ENCODE measurements at regions not wholly inside any gene's neighbourhood (a gene's known extent, or its start where the extent isn't known, plus 50 kb on each side); places are given as distances from the start of the nearest gene placed in this dataset.

GRCh38 chr11:91326280-91326679, 898.3 kb upstream of the FAT3 start:
- H3K9me3 ChIP-seq (replicated peaks; ENCODE audit: control insufficient read depth, insufficient read depth, low read length) = peaks cover 3% of the 10 kb centered on the region
- CTCF ChIA-PET = no interaction called here
- intact Hi-C loops (cut with micrococcal nuclease) = no loop called here

GRCh38 chr11:91314521-91314920, 910.1 kb upstream of the FAT3 start:
- H3K27ac ChIP-seq (ENCODE audit: insufficient read depth, low read depth, low read length) = no peak overlapping the region
- no peak for TF ChIP-seq POLR2A (IDR thresholded peaks at IDR 0.05; ENCODE audit: low read depth, low read length)
- TF ChIP-seq CTCF (IDR thresholded peaks at IDR 0.05; ENCODE audit: extremely low read depth in 1 of 2, insufficient read depth in 1 of 2, low read depth in 1 of 2, low read length in 2 of 2) = no peak
- TF ChIP-seq JUN (IDR thresholded peaks at IDR 0.05; ENCODE audit: borderline replicate concordance, insufficient read depth, insufficient read length, low read depth) = no peak
- TF ChIP-seq MAX (IDR thresholded peaks at IDR 0.05; ENCODE audit: insufficient read depth, insufficient read length) = no peak
- TF ChIP-seq GATA2 (IDR thresholded peaks at IDR 0.05; ENCODE audit: insufficient read depth, insufficient read length, low read depth, low read length) = no peak
- TF ChIP-seq MYC (IDR thresholded peaks at IDR 0.05; ENCODE audit: low read depth, low read length) = no peak
- no peak for TF ChIP-seq EZH2 (IDR thresholded peaks at IDR 0.05; ENCODE audit: borderline replicate concordance, low read depth, low read length, severe bottlenecking)
- TF ChIP-seq POLR2AphosphoS5 (IDR thresholded peaks at IDR 0.05; ENCODE audit: insufficient read depth, low read depth, low read length) = no peak
- TF ChIP-seq FOS (IDR thresholded peaks at IDR 0.05; ENCODE audit: borderline replicate concordance, insufficient read depth, low read length) = no peak
- POLR2A ChIA-PET = no interaction called here
- no TSS peak for BruUV-seq (replicated peaks)
- dilution Hi-C loops (cut with MboI; ENCODE audit: extremely low pct_ligation_motif_present, low sequenced_read_pairs) = no loop called here
- intact Hi-C loops (cut with micrococcal nuclease) = no loop called here
- no peaks in the 10 kb centered on the region for H3K4me1 ChIP-seq (ENCODE audit: control insufficient read depth, extremely low read depth, insufficient read depth, low read length)
- H4K20me1 ChIP-seq (replicated peaks; ENCODE audit: control insufficient read depth, extremely low read depth, insufficient read depth, low read length) = no peaks in the 10 kb centered on the region
- no peak for DNase-seq (ENCODE audit: low read depth, low spot score)
- no peak for FAIRE-seq
- H3K79me2 ChIP-seq (ENCODE audit: control insufficient read depth, insufficient read depth, low read length) = no peaks in the 10 kb centered on the region
- H3K36me3 ChIP-seq (ENCODE audit: control insufficient read depth in 2 of 2, extremely low read depth in 1 of 2, insufficient read depth in 2 of 2, low read length in 2 of 2) = no peaks in the 10 kb centered on the region
- no peak overlapping the region for H3K4me3 ChIP-seq (replicated peaks in 1 of 3; ENCODE audit: insufficient read depth in 1 of 3, low read depth in 1 of 3, low read length in 3 of 3)
- H3K4me2 ChIP-seq (ENCODE audit: insufficient read depth, low read length) = no peak overlapping the region
- no peaks in the 10 kb centered on the region for H3K9me1 ChIP-seq (replicated peaks; ENCODE audit: control insufficient read depth, extremely low read depth, insufficient read depth, low read length)
- H3K9me3 ChIP-seq (replicated peaks; ENCODE audit: control insufficient read depth, insufficient read depth, low read length) = no peaks in the 10 kb centered on the region
- H3K27me3 ChIP-seq (ENCODE audit: control insufficient read depth in 2 of 2, insufficient read depth in 2 of 2, low read length in 2 of 2) = no peaks in the 10 kb centered on the region
- no peak overlapping the region for H2AFZ ChIP-seq (ENCODE audit: low read depth, low read length)
- no peak overlapping the region for H3K9ac ChIP-seq (replicated peaks; ENCODE audit: extremely low read depth, insufficient read depth, low read length)
- CTCF ChIA-PET = no interaction called here

More at GRCh38 chr11:91326280-91326679, 898.3 kb upstream of the FAT3 start:
- dilution Hi-C loops (cut with MboI; ENCODE audit: extremely low pct_ligation_motif_present, low sequenced_read_pairs) = no loop called here
- POLR2A ChIA-PET = no interaction called here
- FAIRE-seq = no peak
- Histone ChIP-seq H3K4me2 (ENCODE audit: insufficient read depth, low read length) (no peak overlapping the region), H3K79me2 (ENCODE audit: control insufficient read depth, insufficient read depth, low read length) (no peaks in the 10 kb centered on the region), H3K4me3 (replicated peaks in 1 of 3; ENCODE audit: insufficient read depth in 1 of 3, low read depth in 1 of 3, low read length in 3 of 3) (no peak overlapping the region), H3K9ac (replicated peaks; ENCODE audit: extremely low read depth, insufficient read depth, low read length) (no peak overlapping the region), H3K4me1 (ENCODE audit: control insufficient read depth, extremely low read depth, insufficient read depth, low read length) (no peaks in the 10 kb centered on the region), H4K20me1 (replicated peaks; ENCODE audit: control insufficient read depth, extremely low read depth, insufficient read depth, low read length) (no peaks in the 10 kb centered on the region), H2AFZ (ENCODE audit: low read depth, low read length) (no peak overlapping the region), H3K36me3 (ENCODE audit: control insufficient read depth in 2 of 2, extremely low read depth in 1 of 2, insufficient read depth in 2 of 2, low read length in 2 of 2) (no peaks in the 10 kb centered on the region), H3K27me3 (ENCODE audit: control insufficient read depth in 2 of 2, insufficient read depth in 2 of 2, low read length in 2 of 2) (no peaks in the 10 kb centered on the region), H3K27ac (ENCODE audit: insufficient read depth, low read depth, low read length) (no peak overlapping the region), H3K9me1 (replicated peaks; ENCODE audit: control insufficient read depth, extremely low read depth, insufficient read depth, low read length) (no peaks in the 10 kb centered on the region)
- DNase-seq (ENCODE audit: low read depth, low spot score) = no peak
- no TSS peak for BruUV-seq (replicated peaks)
- TF ChIP-seq FOS (IDR thresholded peaks at IDR 0.05; ENCODE audit: borderline replicate concordance, insufficient read depth, low read length) (no peak), EZH2 (IDR thresholded peaks at IDR 0.05; ENCODE audit: borderline replicate concordance, low read depth, low read length, severe bottlenecking) (no peak), POLR2AphosphoS5 (IDR thresholded peaks at IDR 0.05; ENCODE audit: insufficient read depth, low read depth, low read length) (no peak), POLR2A (IDR thresholded peaks at IDR 0.05; ENCODE audit: low read depth, low read length) (no peak), MYC (IDR thresholded peaks at IDR 0.05; ENCODE audit: low read depth, low read length) (no peak)

All from endothelial cell of umbilical vein (primary cell).